ENCODE measurements at regions not wholly inside any gene's neighbourhood (a gene's known extent, or its start where the extent isn't known, plus 50 kb on each side); places are given as distances from the start of the nearest gene placed in this dataset.

DNA sequence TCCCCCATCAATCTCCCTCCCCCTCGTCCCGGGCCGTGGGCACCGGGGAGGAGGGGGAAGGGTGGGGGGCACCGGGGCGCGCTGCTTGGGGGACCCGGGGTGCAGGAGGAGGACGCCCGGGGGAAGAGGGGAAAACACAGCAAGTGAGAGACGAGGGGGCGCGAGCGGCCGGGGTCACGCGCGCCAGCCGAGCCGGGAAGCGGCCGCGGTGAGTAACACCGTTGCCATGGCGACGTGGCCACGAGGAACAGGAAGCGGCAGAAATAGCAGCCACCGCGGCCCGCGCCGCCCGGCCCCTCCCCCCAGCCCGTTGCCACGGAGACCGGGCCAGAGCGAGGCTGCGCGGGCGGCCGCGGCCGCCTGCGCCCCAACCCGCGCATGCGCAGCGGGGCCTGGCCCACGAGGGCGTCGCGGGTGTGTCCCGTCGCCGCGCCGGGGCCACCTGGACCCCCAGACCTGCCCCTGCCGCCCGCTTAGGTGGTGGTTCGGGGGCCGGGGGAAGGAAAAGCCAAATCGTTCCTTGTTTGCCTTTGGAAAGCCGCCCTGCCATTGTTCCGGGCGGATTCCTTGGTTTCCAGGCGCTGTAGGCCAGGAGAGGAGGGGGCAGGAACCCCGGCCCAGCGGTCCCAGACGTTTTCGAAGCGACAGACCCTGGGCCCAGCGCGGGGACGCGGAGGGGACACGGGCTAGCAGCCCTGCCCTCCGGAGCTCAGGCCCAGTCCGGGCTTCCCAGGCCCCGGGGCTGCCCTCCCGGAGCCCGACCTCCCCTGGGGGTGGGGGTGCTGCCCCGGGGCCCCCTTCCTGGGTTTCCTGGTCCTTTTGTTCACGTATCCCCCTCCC lies 207.1 kb downstream of the C9orf50 start (continued):
- TF ChIP-seq, protein P1, sequence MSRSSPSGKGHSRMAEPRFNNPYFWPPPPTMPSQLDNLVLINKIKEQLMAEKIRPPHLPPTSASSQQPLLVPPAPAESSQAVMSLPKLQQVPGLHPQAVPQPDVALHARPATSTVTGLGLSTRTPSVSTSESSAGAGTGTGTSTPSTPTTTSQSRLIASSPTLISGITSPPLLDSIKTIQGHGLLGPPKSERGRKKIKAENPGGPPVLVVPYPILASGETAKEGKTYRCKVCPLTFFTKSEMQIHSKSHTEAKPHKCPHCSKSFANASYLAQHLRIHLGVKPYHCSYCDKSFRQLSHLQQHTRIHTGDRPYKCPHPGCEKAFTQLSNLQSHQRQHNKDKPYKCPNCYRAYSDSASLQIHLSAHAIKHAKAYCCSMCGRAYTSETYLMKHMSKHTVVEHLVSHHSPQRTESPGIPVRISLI (tag by site-specific recombination; IDR thresholded peaks at IDR 0.05): no peak
- TF ChIP-seq SP3 (tag by site-specific recombination; IDR thresholded peaks at IDR 0.05) (no peak), ZNF214 (tag by site-specific recombination; IDR thresholded peaks at IDR 0.05; ENCODE audit: borderline replicate concordance) (no peak), ZBTB21 (tag by site-specific recombination; IDR thresholded peaks at IDR 0.05) (0 out of 2 replicates have a peak, but pooled peaks have one; percentile 11), ZNF394 (tag by site-specific recombination; IDR thresholded peaks at IDR 0.05; ENCODE audit: borderline replicate concordance) (no peak), SP2 (tag by site-specific recombination; IDR thresholded peaks at IDR 0.05) (peak; percentile 25; the same call in 1 of the 2 replicates), ZNF24 (tag by site-specific recombination; IDR thresholded peaks at IDR 0.05) (no peak), ZXDB (tag by site-specific recombination; IDR thresholded peaks at IDR 0.05) (peak; percentile 55; the same call in 1 of the 2 replicates), ZNF610 (tag by site-specific recombination; IDR thresholded peaks at IDR 0.05; ENCODE audit: borderline replicate concordance) (no peak), GLI2 (tag by site-specific recombination; IDR thresholded peaks at IDR 0.05; ENCODE audit: borderline replicate concordance, low read depth) (no peak), ZNF585B (tag by site-specific recombination; IDR thresholded peaks at IDR 0.05) (no peak), ZNF555 (tag by site-specific recombination; conservative IDR thresholded peaks at IDR 0.05) (no peak), ZIC2 (tag by site-specific recombination; IDR thresholded peaks at IDR 0.05) (peak; percentile 55), ZBTB48 (tag by site-specific recombination; IDR thresholded peaks at IDR 0.05) (0 out of 2 replicates have a peak, but pooled peaks have one; percentile 13)
- TF ChIP-seq, protein P2, sequence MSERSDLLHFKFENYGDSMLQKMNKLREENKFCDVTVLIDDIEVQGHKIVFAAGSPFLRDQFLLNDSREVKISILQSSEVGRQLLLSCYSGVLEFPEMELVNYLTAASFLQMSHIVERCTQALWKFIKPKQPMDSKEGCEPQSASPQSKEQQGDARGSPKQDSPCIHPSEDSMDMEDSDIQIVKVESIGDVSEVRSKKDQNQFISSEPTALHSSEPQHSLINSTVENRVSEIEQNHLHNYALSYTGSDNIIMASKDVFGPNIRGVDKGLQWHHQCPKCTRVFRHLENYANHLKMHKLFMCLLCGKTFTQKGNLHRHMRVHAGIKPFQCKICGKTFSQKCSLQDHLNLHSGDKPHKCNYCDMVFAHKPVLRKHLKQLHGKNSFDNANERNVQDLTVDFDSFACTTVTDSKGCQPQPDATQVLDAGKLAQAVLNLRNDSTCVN (tag by site-specific recombination; optimal IDR thresholded peaks at IDR 0.05): peak; percentile 90
- TF ChIP-seq, protein P3, sequence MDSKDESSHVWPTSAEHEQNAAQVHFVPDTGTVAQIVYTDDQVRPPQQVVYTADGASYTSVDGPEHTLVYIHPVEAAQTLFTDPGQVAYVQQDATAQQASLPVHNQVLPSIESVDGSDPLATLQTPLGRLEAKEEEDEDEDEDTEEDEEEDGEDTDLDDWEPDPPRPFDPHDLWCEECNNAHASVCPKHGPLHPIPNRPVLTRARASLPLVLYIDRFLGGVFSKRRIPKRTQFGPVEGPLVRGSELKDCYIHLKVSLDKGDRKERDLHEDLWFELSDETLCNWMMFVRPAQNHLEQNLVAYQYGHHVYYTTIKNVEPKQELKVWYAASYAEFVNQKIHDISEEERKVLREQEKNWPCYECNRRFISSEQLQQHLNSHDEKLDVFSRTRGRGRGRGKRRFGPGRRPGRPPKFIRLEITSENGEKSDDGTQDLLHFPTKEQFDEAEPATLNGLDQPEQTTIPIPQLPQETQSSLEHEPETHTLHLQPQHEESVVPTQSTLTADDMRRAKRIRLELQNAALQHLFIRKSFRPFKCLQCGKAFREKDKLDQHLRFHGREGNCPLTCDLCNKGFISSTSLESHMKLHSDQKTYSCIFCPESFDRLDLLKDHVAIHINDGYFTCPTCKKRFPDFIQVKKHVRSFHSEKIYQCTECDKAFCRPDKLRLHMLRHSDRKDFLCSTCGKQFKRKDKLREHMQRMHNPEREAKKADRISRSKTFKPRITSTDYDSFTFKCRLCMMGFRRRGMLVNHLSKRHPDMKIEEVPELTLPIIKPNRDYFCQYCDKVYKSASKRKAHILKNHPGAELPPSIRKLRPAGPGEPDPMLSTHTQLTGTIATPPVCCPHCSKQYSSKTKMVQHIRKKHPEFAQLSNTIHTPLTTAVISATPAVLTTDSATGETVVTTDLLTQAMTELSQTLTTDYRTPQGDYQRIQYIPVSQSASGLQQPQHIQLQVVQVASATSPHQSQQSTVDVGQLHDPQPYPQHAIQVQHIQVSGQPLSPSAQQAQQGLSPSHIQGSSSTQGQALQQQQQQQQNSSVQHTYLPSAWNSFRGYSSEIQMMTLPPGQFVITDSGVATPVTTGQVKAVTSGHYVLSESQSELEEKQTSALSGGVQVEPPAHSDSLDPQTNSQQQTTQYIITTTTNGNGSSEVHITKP (tag by site-specific recombination; IDR thresholded peaks at IDR 0.05): no peak; the same call in 1 of the 2 replicates
- TF ChIP-seq, protein P4, sequence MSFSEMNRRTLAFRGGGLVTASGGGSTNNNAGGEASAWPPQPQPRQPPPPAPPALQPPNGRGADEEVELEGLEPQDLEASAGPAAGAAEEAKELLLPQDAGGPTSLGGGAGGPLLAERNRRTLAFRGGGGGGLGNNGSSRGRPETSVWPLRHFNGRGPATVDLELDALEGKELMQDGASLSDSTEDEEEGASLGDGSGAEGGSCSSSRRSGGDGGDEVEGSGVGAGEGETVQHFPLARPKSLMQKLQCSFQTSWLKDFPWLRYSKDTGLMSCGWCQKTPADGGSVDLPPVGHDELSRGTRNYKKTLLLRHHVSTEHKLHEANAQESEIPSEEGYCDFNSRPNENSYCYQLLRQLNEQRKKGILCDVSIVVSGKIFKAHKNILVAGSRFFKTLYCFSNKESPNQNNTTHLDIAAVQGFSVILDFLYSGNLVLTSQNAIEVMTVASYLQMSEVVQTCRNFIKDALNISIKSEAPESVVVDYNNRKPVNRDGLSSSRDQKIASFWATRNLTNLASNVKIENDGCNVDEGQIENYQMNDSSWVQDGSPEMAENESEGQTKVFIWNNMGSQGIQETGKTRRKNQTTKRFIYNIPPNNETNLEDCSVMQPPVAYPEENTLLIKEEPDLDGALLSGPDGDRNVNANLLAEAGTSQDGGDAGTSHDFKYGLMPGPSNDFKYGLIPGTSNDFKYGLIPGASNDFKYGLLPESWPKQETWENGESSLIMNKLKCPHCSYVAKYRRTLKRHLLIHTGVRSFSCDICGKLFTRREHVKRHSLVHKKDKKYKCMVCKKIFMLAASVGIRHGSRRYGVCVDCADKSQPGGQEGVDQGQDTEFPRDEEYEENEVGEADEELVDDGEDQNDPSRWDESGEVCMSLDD (tag by site-specific recombination; IDR thresholded peaks at IDR 0.05): peak; percentile 73
- TF ChIP-seq, protein P5, sequence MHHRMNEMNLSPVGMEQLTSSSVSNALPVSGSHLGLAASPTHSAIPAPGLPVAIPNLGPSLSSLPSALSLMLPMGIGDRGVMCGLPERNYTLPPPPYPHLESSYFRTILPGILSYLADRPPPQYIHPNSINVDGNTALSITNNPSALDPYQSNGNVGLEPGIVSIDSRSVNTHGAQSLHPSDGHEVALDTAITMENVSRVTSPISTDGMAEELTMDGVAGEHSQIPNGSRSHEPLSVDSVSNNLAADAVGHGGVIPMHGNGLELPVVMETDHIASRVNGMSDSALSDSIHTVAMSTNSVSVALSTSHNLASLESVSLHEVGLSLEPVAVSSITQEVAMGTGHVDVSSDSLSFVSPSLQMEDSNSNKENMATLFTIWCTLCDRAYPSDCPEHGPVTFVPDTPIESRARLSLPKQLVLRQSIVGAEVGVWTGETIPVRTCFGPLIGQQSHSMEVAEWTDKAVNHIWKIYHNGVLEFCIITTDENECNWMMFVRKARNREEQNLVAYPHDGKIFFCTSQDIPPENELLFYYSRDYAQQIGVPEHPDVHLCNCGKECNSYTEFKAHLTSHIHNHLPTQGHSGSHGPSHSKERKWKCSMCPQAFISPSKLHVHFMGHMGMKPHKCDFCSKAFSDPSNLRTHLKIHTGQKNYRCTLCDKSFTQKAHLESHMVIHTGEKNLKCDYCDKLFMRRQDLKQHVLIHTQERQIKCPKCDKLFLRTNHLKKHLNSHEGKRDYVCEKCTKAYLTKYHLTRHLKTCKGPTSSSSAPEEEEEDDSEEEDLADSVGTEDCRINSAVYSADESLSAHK (tag by site-specific recombination; IDR thresholded peaks at IDR 0.05): no peak; the same call in 1 of the 2 replicates
- TF ChIP-seq, protein P6, sequence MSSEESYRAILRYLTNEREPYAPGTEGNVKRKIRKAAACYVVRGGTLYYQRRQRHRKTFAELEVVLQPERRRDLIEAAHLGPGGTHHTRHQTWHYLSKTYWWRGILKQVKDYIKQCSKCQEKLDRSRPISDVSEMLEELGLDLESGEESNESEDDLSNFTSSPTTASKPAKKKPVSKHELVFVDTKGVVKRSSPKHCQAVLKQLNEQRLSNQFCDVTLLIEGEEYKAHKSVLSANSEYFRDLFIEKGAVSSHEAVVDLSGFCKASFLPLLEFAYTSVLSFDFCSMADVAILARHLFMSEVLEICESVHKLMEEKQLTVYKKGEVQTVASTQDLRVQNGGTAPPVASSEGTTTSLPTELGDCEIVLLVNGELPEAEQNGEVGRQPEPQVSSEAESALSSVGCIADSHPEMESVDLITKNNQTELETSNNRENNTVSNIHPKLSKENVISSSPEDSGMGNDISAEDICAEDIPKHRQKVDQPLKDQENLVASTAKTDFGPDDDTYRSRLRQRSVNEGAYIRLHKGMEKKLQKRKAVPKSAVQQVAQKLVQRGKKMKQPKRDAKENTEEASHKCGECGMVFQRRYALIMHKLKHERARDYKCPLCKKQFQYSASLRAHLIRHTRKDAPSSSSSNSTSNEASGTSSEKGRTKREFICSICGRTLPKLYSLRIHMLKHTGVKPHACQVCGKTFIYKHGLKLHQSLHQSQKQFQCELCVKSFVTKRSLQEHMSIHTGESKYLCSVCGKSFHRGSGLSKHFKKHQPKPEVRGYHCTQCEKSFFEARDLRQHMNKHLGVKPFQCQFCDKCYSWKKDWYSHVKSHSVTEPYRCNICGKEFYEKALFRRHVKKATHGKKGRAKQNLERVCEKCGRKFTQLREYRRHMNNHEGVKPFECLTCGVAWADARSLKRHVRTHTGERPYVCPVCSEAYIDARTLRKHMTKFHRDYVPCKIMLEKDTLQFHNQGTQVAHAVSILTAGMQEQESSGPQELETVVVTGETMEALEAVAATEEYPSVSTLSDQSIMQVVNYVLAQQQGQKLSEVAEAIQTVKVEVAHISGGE (tag by site-specific recombination; conservative IDR thresholded peaks at IDR 0.05; ENCODE audit: low read depth): peak; percentile 95
- TF ChIP-seq, protein P7, sequence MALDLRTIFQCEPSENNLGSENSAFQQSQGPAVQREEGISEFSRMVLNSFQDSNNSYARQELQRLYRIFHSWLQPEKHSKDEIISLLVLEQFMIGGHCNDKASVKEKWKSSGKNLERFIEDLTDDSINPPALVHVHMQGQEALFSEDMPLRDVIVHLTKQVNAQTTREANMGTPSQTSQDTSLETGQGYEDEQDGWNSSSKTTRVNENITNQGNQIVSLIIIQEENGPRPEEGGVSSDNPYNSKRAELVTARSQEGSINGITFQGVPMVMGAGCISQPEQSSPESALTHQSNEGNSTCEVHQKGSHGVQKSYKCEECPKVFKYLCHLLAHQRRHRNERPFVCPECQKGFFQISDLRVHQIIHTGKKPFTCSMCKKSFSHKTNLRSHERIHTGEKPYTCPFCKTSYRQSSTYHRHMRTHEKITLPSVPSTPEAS (tag by site-specific recombination; IDR thresholded peaks at IDR 0.05): no peak
